OCI-LY7 (cell line): ENCODE measurements at regions not wholly inside any gene's neighbourhood (a gene's known extent, or its start where the extent isn't known, plus 50 kb on each side); places are given as distances from the start of the nearest gene placed in this dataset.

Experiments
- BruUV-seq: library from RNA; stranded (reverse); fragments of 400-500 nt; replicated peaks from 2 replicates; lab custom pipeline; 2021; lab: Mats Ljungman, UMichigan
- CTCF ChIA-PET: fragments of 300-600 bp; sonication (Branson Sonifier 250); formaldehyde crosslinking; loops from one replicate; lab custom pipeline; 2022; ENCODE audit warnings: antibody characterized with exemption; ENCODE audit not compliant: unreplicated experiment; lab: Charles Lee
- POLR2A ChIA-PET: fragments of 300-600 bp; sonication (Branson Sonifier 250); formaldehyde crosslinking; loops from one replicate; lab custom pipeline; 2022; ENCODE audit warnings: antibody characterized with exemption; lab: Charles Lee
- DNase-seq: peaks from one replicate; pipeline ENCODE4 v3.0.0-alpha.2; 2015; ENCODE audit warnings: low spot score
- H2AFZ ChIP-seq: fragments of 200-600 bp; sonication (generic), shearing (Covaris generic); 2 replicates; pipeline ENCODE4 v1.6.1; 2014; ENCODE audit warnings: mild to moderate bottlenecking, antibody characterized with exemption, low read length, moderate library complexity
- H3K27ac ChIP-seq: fragments of 200-600 bp; sonication (generic); 2 replicates; pipeline ENCODE4 v1.5.1; 2014; ENCODE audit warnings: mixed run types, low read depth, mild to moderate bottlenecking, moderate library complexity, low read length, inconsistent platforms; ENCODE audit not compliant: poor library complexity, severe bottlenecking
- H3K36me3 ChIP-seq: fragments of 200-600 bp; sonication (generic); 2 replicates; pipeline ENCODE4 v1.6.1; 2014; ENCODE audit warnings: mild to moderate bottlenecking, antibody characterized with exemption, low read length, moderate library complexity, mixed read lengths; ENCODE audit not compliant: insufficient read depth
- H3K4me1 ChIP-seq: fragments of 200-600 bp; sonication (generic); 2 replicates; pipeline ENCODE4 v1.5.1; 2014; ENCODE audit warnings: mild to moderate bottlenecking, low read length; ENCODE audit not compliant: insufficient read depth, poor library complexity, severe bottlenecking
- H3K4me2 ChIP-seq: fragments of 200-600 bp; sonication (generic); 2 replicates; pipeline ENCODE4 v1.6.1; 2014; ENCODE audit warnings: mild to moderate bottlenecking, low read length
- H3K4me3 ChIP-seq: fragments of 200-600 bp; sonication (generic); 2 replicates; pipeline ENCODE4 v1.5.1; 2014; ENCODE audit warnings: mild to moderate bottlenecking, low read depth, low read length; ENCODE audit not compliant: poor library complexity, severe bottlenecking
- H3K79me2 ChIP-seq: fragments of 200-600 bp; sonication (generic); 2 replicates; pipeline ENCODE4 v1.6.1; 2016; ENCODE audit warnings: low read depth, mild to moderate bottlenecking, low read length, moderate library complexity, mixed read lengths; ENCODE audit not compliant: insufficient read depth
- H3K9me2 ChIP-seq: fragments of 200-600 bp; sonication (generic); 2 replicates; pipeline ENCODE4 v1.6.1; 2016; ENCODE audit warnings: mild to moderate bottlenecking, low read length, mixed read lengths; ENCODE audit not compliant: insufficient read depth
- H3K9me3 ChIP-seq: fragments of 200-600 bp; sonication (generic); 2 replicates; pipeline ENCODE4 v1.6.1; 2014; ENCODE audit warnings: mild to moderate bottlenecking, mixed run types, low read length, mixed read lengths
- H4K20me1 ChIP-seq: fragments of 200-600 bp; sonication (generic); 2 replicates; pipeline ENCODE4 v1.6.1; 2014; ENCODE audit warnings: mild to moderate bottlenecking, antibody characterized with exemption, low read length, moderate library complexity, mixed read lengths; ENCODE audit not compliant: insufficient read depth
- CTCF ChIP-seq: fragments of 200-600 bp; sonication (generic); conservative IDR thresholded peaks from 2 replicates; pipeline ENCODE4 v1.5.1; 2014; ENCODE audit warnings: mild to moderate bottlenecking, antibody characterized with exemption, low read length, moderate library complexity, mixed read lengths
- EZH2phosphoT487 ChIP-seq: fragments of 200-600 bp; sonication (generic); IDR thresholded peaks from 2 replicates; pipeline ENCODE4 v1.6.1; 2018; ENCODE audit warnings: low read depth, borderline replicate concordance, mild to moderate bottlenecking, mixed run types, antibody characterized with exemption, low read length, moderate library complexity, mixed read lengths
- intact Hi-C: fragments of 100-400 bp; cut with micrococcal nuclease; formaldehyde crosslinking; loops from one replicate; pipeline ENCODE4 v1.10.0; 2022; ENCODE audit not compliant: unreplicated experiment

GRCh38 chr6:43934803-43935602 lies 165.0 kb downstream of the VEGFA start:
- DNase-seq, result no peak
- ChIA-PET CTCF (no interaction called here), POLR2A (no interaction called here)
- no peak overlapping the region for H3K4me3 ChIP-seq
- intact Hi-C loops, result no loop called here
- H3K9me2 ChIP-seq, result no peaks in the 10 kb centered on the region
- H2AFZ ChIP-seq, result no peak overlapping the region
- H3K4me2 ChIP-seq, result no peak overlapping the region
- TF ChIP-seq CTCF (no peak), EZH2phosphoT487 (no peak)
- H4K20me1 ChIP-seq, result no peaks in the 10 kb centered on the region
- BruUV-seq, result no TSS peak
- H3K27ac ChIP-seq, result no peak overlapping the region
- no peaks in the 10 kb centered on the region for H3K79me2 ChIP-seq
- H3K4me1 ChIP-seq, result no peaks in the 10 kb centered on the region
- no peaks in the 10 kb centered on the region for H3K9me3 ChIP-seq
- no peaks in the 10 kb centered on the region for H3K36me3 ChIP-seq

- Histone ChIP-seq H3K4me3 (no peak overlapping the region), H3K4me1 (no peaks in the 10 kb centered on the region), H3K9me3 (no peaks in the 10 kb centered on the region), H3K27ac (no peak overlapping the region), H3K79me2 (no peaks in the 10 kb centered on the region), H3K4me2 (no peak overlapping the region), H4K20me1 (no peaks in the 10 kb centered on the region), H3K36me3 (no peaks in the 10 kb centered on the region), H2AFZ (no peak overlapping the region), H3K9me2 (no peaks in the 10 kb centered on the region)
- CTCF ChIA-PET, result interaction anchor here (0.7 kb wide), 1 partner anchor 115 kb away, joined by 3 read pairs; no protein-coding TSS in a partner anchor
- DNase-seq, result no peak
- intact Hi-C loops, result no loop called here
- TF ChIP-seq CTCF, result no peak
- no peak for TF ChIP-seq EZH2phosphoT487
- BruUV-seq, result no TSS peak
- POLR2A ChIA-PET, result interaction anchor here (0.6 kb wide), 1 partner anchor 42 kb away, joined by 3 read pairs; no protein-coding TSS in a partner anchor
These were observed 164.3 kb downstream of the VEGFA start for GRCh38 chr6:43934183-43934802.
